IMR-90 (cell line): ENCODE measurements at regions not wholly inside any gene's neighbourhood (a gene's known extent, or its start where the extent isn't known, plus 50 kb on each side); places are given as distances from the start of the nearest gene placed in this dataset.

Source experiments
- ATAC-seq: fragments of 200-7000 bp; cut with Tn5 transposase; 2 replicates; pipeline ENCODE4 v1.9.1; 2020; ENCODE audit warnings: low read depth, mild to moderate bottlenecking, moderate library complexity
- BruUV-seq: library from RNA; stranded (reverse); fragments of 400-500 nt; replicated peaks from 2 replicates; lab custom pipeline; 2021; lab: Mats Ljungman, UMichigan
- CTCF ChIA-PET: fragments of 300-600 bp; formaldehyde crosslinking; extraction: SDS; loops from one replicate; lab custom pipeline; 2021; ENCODE audit warnings: antibody characterized with exemption; lab: Yijun Ruan, JAX
- POLR2A ChIA-PET: fragments of 300-600 bp; sonication (Branson Sonifier 250); formaldehyde crosslinking; loops from one replicate; lab custom pipeline; 2022; ENCODE audit warnings: antibody characterized with exemption; ENCODE audit not compliant: unreplicated experiment; lab: Charles Lee
- DNase-seq: peaks from one replicate; pipeline ENCODE4 v3.0.0; 2013
- H2AFZ ChIP-seq: replicated peaks from 2 replicates; pipeline ENCODE3; 2013; ENCODE audit warnings: low read length, mild to moderate bottlenecking; ENCODE audit not compliant: poor library complexity
- H2AK5ac ChIP-seq: 2 replicates; pipeline ENCODE4 v1.6.1; 2013; ENCODE audit warnings: low read depth, low read length, inconsistent platforms
- H2AK9ac ChIP-seq: replicated peaks from 2 replicates; pipeline ENCODE3; 2013; ENCODE audit warnings: mild to moderate bottlenecking, low read depth, low read length, moderate library complexity; ENCODE audit not compliant: poor library complexity
- H2BK120ac ChIP-seq: 2 replicates; pipeline ENCODE4 v1.6.1; 2013; ENCODE audit warnings: low read depth, low read length, inconsistent platforms
- H2BK15ac ChIP-seq: 3 replicates; pipeline ENCODE4 v1.6.1; 2013; ENCODE audit warnings: low read depth, low read length, inconsistent platforms
- H2BK20ac ChIP-seq: 2 replicates; pipeline ENCODE4 v1.6.1; 2013; ENCODE audit warnings: low read depth, mild to moderate bottlenecking, inconsistent platforms, low read length, moderate library complexity
- H2BK5ac ChIP-seq: 2 replicates; pipeline ENCODE4 v1.6.1; 2013; ENCODE audit warnings: mild to moderate bottlenecking, low read depth, low read length, inconsistent platforms; ENCODE audit not compliant: poor library complexity, severe bottlenecking
- H3K14ac ChIP-seq: replicated peaks from 2 replicates; pipeline ENCODE4 v1.6.1; 2013; ENCODE audit warnings: low read depth, low read length, inconsistent platforms
- H3K18ac ChIP-seq: 2 replicates; pipeline ENCODE4 v1.6.1; 2013; ENCODE audit warnings: low read depth, low read length, control low read depth
- H3K23ac ChIP-seq: 2 replicates; pipeline ENCODE4 v1.6.1; 2013; ENCODE audit warnings: low read depth, low read length, inconsistent platforms
- H3K27ac ChIP-seq: 2 replicates; pipeline ENCODE4 v1.5.1; 2013; ENCODE audit warnings: mild to moderate bottlenecking, control low read depth, low read length; ENCODE audit not compliant: insufficient read depth
- H3K27me3 ChIP-seq: 2 replicates; pipeline ENCODE4 v1.6.1; 2013; ENCODE audit warnings: low read length; ENCODE audit not compliant: control insufficient read depth, insufficient read depth
- H3K36me3 ChIP-seq: 2 replicates; pipeline ENCODE4 v1.6.1; 2013; ENCODE audit warnings: low read length, mixed read lengths; ENCODE audit not compliant: control insufficient read depth, insufficient read depth
- H3K4ac ChIP-seq: 2 replicates; pipeline ENCODE4 v1.6.1; 2013; ENCODE audit warnings: low read depth, low read length, inconsistent platforms
- H3K4me1 ChIP-seq: 2 replicates; pipeline ENCODE4 v1.6.1; 2013; ENCODE audit warnings: low read length, mixed read lengths; ENCODE audit not compliant: control insufficient read depth, insufficient read depth
- H3K4me2 ChIP-seq: 2 replicates; pipeline ENCODE4 v1.6.1; 2013; ENCODE audit warnings: low read depth, mild to moderate bottlenecking, control low read depth, low read length, moderate library complexity
- H3K4me3 ChIP-seq: 2 replicates; pipeline ENCODE4 v1.5.1; 2013; ENCODE audit warnings: low read depth, mild to moderate bottlenecking, control low read depth, low read length, moderate library complexity; ENCODE audit not compliant: insufficient read depth
- H3K56ac ChIP-seq: 2 replicates; pipeline ENCODE4 v1.6.1; 2013; ENCODE audit warnings: low read length, inconsistent platforms; ENCODE audit not compliant: insufficient read depth; ENCODE audit errors: extremely low read depth
- H3K79me1 ChIP-seq, 2 experiments: 2 replicates each; pipeline ENCODE4 v1.6.1; 2013; ENCODE audit warnings: low read length in 2 of 2, inconsistent platforms in 1 of 2, low read depth in 1 of 2
- H3K9ac ChIP-seq: 2 replicates; pipeline ENCODE4 v1.6.1; 2013; ENCODE audit warnings: low read depth, low read length, control low read depth
- H3K9me1 ChIP-seq: 2 replicates; pipeline ENCODE4 v1.6.1; 2013; ENCODE audit warnings: low read length, inconsistent platforms; ENCODE audit not compliant: insufficient read depth
- H3K9me3 ChIP-seq: 2 replicates; pipeline ENCODE4 v1.6.1; 2013; ENCODE audit warnings: low read length; ENCODE audit not compliant: control insufficient read depth, insufficient read depth
- H4K20me1 ChIP-seq: 2 replicates; pipeline ENCODE4 v1.6.1; 2013; ENCODE audit warnings: low read length, inconsistent platforms; ENCODE audit not compliant: insufficient read depth
- H4K5ac ChIP-seq: 2 replicates; pipeline ENCODE4 v1.6.1; 2013; ENCODE audit warnings: mild to moderate bottlenecking, low read depth, low read length, control low read depth
- H4K8ac ChIP-seq, 2 experiments: 2 replicates each; pipeline ENCODE4 v1.6.1; 2013; ENCODE audit warnings: low read depth in 2 of 2, low read length in 2 of 2, control low read depth in 1 of 2, inconsistent platforms in 1 of 2
- H4K91ac ChIP-seq: 2 replicates; pipeline ENCODE4 v1.6.1; 2013; ENCODE audit warnings: low read depth, low read length, inconsistent platforms; ENCODE audit not compliant: insufficient read depth
- BHLHE40 ChIP-seq: fragments of 150-350 bp; IDR thresholded peaks from 2 replicates; pipeline ENCODE4 v1.6.1; 2016; ENCODE audit warnings: mild to moderate bottlenecking, low read depth, low read length
- CEBPB ChIP-seq: IDR thresholded peaks from 2 replicates; pipeline ENCODE4 v1.6.1; 2012; ENCODE audit warnings: low read depth, low read length, improper control_type of control experiment
- CHD1 ChIP-seq: IDR thresholded peaks from 2 replicates; pipeline ENCODE4 v1.6.1; 2012; ENCODE audit warnings: low read depth, low read length, improper control_type of control experiment
- ELK1 ChIP-seq: fragments of 150-350 bp; IDR thresholded peaks from 2 replicates; pipeline ENCODE4 v1.6.1; 2016; ENCODE audit warnings: low read depth, mild to moderate bottlenecking, low read length, moderate library complexity, borderline replicate concordance
- FOS ChIP-seq: fragments of 150-350 bp; IDR thresholded peaks from 2 replicates; pipeline ENCODE4 v1.6.1; 2016; ENCODE audit warnings: low read depth, low read length
- MAFK ChIP-seq: IDR thresholded peaks from 2 replicates; pipeline ENCODE4 v1.6.1; 2012; ENCODE audit warnings: low read depth, low read length, improper control_type of control experiment
- MAZ ChIP-seq: IDR thresholded peaks from 2 replicates; pipeline ENCODE4 v1.6.1; 2012; ENCODE audit warnings: low read depth, mild to moderate bottlenecking, low read length, improper control_type of control experiment, moderate library complexity, borderline replicate concordance
- MXI1 ChIP-seq: IDR thresholded peaks from 2 replicates; pipeline ENCODE4 v1.6.1; 2012; ENCODE audit warnings: low read depth, mild to moderate bottlenecking, low read length, moderate library complexity, borderline replicate concordance
- NFE2L2 ChIP-seq: fragments of 150-350 bp; IDR thresholded peaks from 2 replicates; pipeline ENCODE4 v1.6.1; 2016; ENCODE audit warnings: low read depth, mild to moderate bottlenecking, low read length
- POLR2A ChIP-seq: IDR thresholded peaks from 2 replicates; pipeline ENCODE4 v1.6.1; 2012; ENCODE audit warnings: mild to moderate bottlenecking, low read depth, low read length
- RAD21 ChIP-seq: IDR thresholded peaks from 2 replicates; pipeline ENCODE4 v1.6.1; 2012; ENCODE audit warnings: low read length, improper control_type of control experiment
- RCOR1 ChIP-seq: IDR thresholded peaks from 2 replicates; pipeline ENCODE4 v1.6.1; 2012; ENCODE audit warnings: mild to moderate bottlenecking, low read length, improper control_type of control experiment; ENCODE audit not compliant: insufficient replicate concordance
- RFX5 ChIP-seq: IDR thresholded peaks from 2 replicates; pipeline ENCODE4 v1.8.0; 2012; ENCODE audit warnings: low read depth, mild to moderate bottlenecking, low read length, moderate library complexity
- SMC3 ChIP-seq: fragments of 150-350 bp; IDR thresholded peaks from 2 replicates; pipeline ENCODE4 v1.6.1; 2016; ENCODE audit warnings: low read depth, mild to moderate bottlenecking, antibody characterized with exemption, low read length, moderate library complexity
- USF2 ChIP-seq: fragments of 150-350 bp; IDR thresholded peaks from 2 replicates; pipeline ENCODE4 v1.6.1; 2017; ENCODE audit warnings: mild to moderate bottlenecking, antibody characterized with exemption, low read length, low read depth
- WGBS, 2 experiments: methylation state at CpG; one replicate each; pipeline versions ENCODE4 v1.1.5 to v1.1.7; 2013; ENCODE audit warnings: missing lambda C conversion rate in 2 of 2; ENCODE audit not compliant: insufficient read length in 1 of 2; ENCODE audit errors: extremely low coverage in 2 of 2; 5-methylcytosine and 5-hydroxymethylcytosine counted together
- dilution Hi-C: fragments of 300-500 bp; cut with HindIII; formaldehyde crosslinking; loops from one replicate; pipeline ENCODE4 v1.14.3; 2018; ENCODE audit warnings: low sequenced_read_pairs; ENCODE audit not compliant: unreplicated experiment
- in situ Hi-C: fragments of 300-500 bp; cut with MboI; formaldehyde crosslinking; loops from 3 replicates; pipeline ENCODE4 v1.14.3; 2019; ENCODE audit warnings: low sequenced_read_pairs, inconsistent platforms, mixed read lengths
- intact Hi-C: fragments of 100-400 bp; cut with micrococcal nuclease; formaldehyde crosslinking; loops from 2 replicates; pipeline ENCODE4 v1.10.0; 2022
- TF ChIP-seq, protein P1 (sequence below): conservative IDR thresholded peaks from 2 replicates; pipeline ENCODE4 v1.5.1; 2012; ENCODE audit warnings: mild to moderate bottlenecking, low read depth, low read length, improper control_type of control experiment

DNA sequence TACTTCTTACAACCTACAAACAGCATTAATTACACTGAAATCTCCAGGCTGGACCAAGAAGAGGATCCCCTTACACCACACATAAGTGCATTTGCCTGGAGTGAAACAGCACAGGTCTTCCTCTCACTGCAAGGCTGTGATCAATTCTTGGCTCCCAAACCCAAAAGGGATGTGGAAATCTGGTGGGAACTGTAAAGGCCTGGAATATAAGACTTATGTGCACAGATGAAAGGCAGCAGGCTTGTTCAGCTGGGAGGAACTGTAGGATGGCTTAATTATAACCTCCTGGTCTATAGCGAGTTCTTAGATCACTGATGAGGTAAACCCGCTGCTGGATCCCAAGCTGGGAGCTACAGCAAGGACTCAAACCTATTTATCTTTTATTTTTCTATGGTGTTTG lies 182.9 kb upstream of the TNC start:
- no peak for ATAC-seq
- Histone ChIP-seq H3K9ac (no peak overlapping the region), H2AK5ac (no peak overlapping the region), H3K9me1 (peaks cover 3% of the 10 kb centered on the region; the same call in 1 of the 2 replicates), H4K8ac (no peak overlapping the region), H2BK15ac (no peak overlapping the region), H3K27ac (no peak overlapping the region), H3K4me1 (peaks cover 2% of the 10 kb centered on the region), H3K23ac (no peak overlapping the region), H2AK9ac (no peak overlapping the region), H3K79me1 (no peaks in the 10 kb centered on the region), H3K4ac (no peak overlapping the region), H3K4me2 (no peak overlapping the region), H3K14ac (no peak overlapping the region), H2BK5ac (no peak overlapping the region), H3K56ac (no peak overlapping the region), H2BK20ac (no peak overlapping the region), H3K36me3 (no peaks in the 10 kb centered on the region), H3K18ac (no peak overlapping the region), H3K9me3 (no peaks in the 10 kb centered on the region), H3K4me3 (no peak overlapping the region), H4K20me1 (no peaks in the 10 kb centered on the region), H4K91ac (no peak overlapping the region), H4K5ac (no peak overlapping the region), H2BK120ac (no peak overlapping the region), H2AFZ (no peak overlapping the region), H3K27me3 (no peaks in the 10 kb centered on the region)
- DNase-seq: no peak
- intact Hi-C loops (no loop called here), dilution Hi-C loops (no loop called here), in situ Hi-C loops (no loop called here)
- POLR2A ChIA-PET: no interaction called here
- no peak for TF ChIP-seq POLR2A
- no peak for TF ChIP-seq SMC3
- no peak for TF ChIP-seq FOS
- no peak for TF ChIP-seq CEBPB
- TF ChIP-seq USF2: no peak
- no peak for TF ChIP-seq RCOR1
- no peak for TF ChIP-seq CHD1
- no peak for TF ChIP-seq NFE2L2
- no peak for TF ChIP-seq MAFK
- TF ChIP-seq, protein P1, sequence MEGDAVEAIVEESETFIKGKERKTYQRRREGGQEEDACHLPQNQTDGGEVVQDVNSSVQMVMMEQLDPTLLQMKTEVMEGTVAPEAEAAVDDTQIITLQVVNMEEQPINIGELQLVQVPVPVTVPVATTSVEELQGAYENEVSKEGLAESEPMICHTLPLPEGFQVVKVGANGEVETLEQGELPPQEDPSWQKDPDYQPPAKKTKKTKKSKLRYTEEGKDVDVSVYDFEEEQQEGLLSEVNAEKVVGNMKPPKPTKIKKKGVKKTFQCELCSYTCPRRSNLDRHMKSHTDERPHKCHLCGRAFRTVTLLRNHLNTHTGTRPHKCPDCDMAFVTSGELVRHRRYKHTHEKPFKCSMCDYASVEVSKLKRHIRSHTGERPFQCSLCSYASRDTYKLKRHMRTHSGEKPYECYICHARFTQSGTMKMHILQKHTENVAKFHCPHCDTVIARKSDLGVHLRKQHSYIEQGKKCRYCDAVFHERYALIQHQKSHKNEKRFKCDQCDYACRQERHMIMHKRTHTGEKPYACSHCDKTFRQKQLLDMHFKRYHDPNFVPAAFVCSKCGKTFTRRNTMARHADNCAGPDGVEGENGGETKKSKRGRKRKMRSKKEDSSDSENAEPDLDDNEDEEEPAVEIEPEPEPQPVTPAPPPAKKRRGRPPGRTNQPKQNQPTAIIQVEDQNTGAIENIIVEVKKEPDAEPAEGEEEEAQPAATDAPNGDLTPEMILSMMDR: no peak
- TF ChIP-seq RFX5: no peak
- no peak for TF ChIP-seq RAD21
- no peak for TF ChIP-seq MAZ
- no peak for TF ChIP-seq BHLHE40
- TF ChIP-seq ELK1: no peak
- no peak for TF ChIP-seq MXI1
- WGBS, 2 experiments: no CpG with 5 or more reads among the region's 2 CpGs
- BruUV-seq: no TSS peak
- CTCF ChIA-PET: no interaction called here
